ENCODE measurements at regions not wholly inside any gene's neighbourhood (a gene's known extent, or its start where the extent isn't known, plus 50 kb on each side); places are given as distances from the start of the nearest gene placed in this dataset.
"Not testable (repeated sequence)": the region's sequence is repeated elsewhere in the genome, so short reads cannot be mapped to it uniquely, and the experiment has no call there.

DNA sequence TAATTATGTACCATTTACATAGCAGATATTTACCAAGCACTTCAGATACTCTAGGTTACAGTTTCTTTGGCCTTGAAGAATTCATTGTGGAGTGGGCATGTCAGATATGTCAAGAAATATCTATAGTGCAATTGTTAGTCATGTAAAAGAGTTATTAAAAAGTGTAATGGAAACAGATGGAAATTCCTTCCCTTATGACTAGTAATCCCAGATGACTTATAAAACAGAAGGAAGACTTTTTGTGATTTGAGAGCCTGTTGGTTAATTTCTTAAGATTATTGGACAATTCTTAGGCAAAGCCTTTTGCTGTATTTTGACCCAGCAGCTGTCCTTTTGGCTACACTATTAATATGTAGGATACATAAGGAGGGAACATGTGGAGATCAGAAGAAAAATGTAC is 708.9 kb upstream of the NECTIN3 start:
- H3K27me3 ChIP-seq (replicated peaks in 2 of 5; ENCODE audit: control insufficient read depth in 4 of 5, insufficient read depth in 5 of 5, low read length in 4 of 5): no peaks in the 10 kb centered on the region
- H3K4me3 ChIP-seq (ENCODE audit: control insufficient read depth in 1 of 7, extremely low read depth in 1 of 7, insufficient read depth in 4 of 7, low read depth in 2 of 7, low read length in 6 of 7): no peak overlapping the region
- H3K27ac ChIP-seq (ENCODE audit: insufficient read depth in 1 of 2, low read depth in 1 of 2, low read length in 2 of 2, poor library complexity in 1 of 2, severe bottlenecking in 2 of 2): no peak overlapping the region
- no peaks in the 10 kb centered on the region for H3K36me3 ChIP-seq (ENCODE audit: control insufficient read depth in 4 of 4, insufficient read depth in 4 of 4, low read length in 3 of 4)
- H3K9me3 ChIP-seq (ENCODE audit: control extremely low read depth in 1 of 5, control insufficient read depth in 4 of 5, insufficient read depth in 2 of 5, low read depth in 1 of 5, low read length in 4 of 5): no peaks in the 10 kb centered on the region
- H3K4me1 ChIP-seq (ENCODE audit: control extremely low read depth in 1 of 4, control insufficient read depth in 4 of 4, insufficient read depth in 4 of 4, low read length in 3 of 4): peaks cover 0 to 1% (median 0%) of the 10 kb centered on the region in 4 experiments
- ChIA-PET CTCF (no interaction called here), POLR2A (no interaction called here)
- no peak for DNase-seq

DNA sequence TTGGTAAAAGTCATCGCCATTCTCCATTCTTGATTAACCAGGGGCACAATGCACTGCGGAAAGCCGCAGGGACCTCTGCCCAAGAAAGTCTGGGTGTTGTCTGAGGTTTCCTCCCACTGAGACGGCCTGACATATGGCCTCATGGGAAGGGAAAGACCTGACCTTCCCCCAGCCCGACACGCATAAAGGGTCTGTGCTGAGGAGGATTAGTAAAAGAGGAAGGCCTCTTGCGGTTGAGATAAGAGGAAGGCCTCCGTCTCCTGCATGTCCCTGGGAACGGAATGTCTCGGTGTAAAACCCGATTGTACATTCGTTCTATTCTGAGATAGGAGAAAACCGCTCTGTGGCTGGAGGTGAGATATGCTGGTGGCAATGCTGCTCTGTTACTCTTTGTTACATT is 704.3 kb upstream of the NECTIN3 start:
- 80% methylated on average over 13 of the region's 13 CpGs for WGBS (ENCODE audit: insufficient coverage)
- H3K4me1 ChIP-seq (ENCODE audit: control extremely low read depth in 1 of 4, control insufficient read depth in 4 of 4, insufficient read depth in 4 of 4, low read length in 3 of 4); H3K27ac ChIP-seq (ENCODE audit: insufficient read depth in 1 of 2, low read depth in 1 of 2, low read length in 2 of 2, poor library complexity in 1 of 2, severe bottlenecking in 2 of 2); H3K27me3 ChIP-seq (replicated peaks in 2 of 5; ENCODE audit: control insufficient read depth in 4 of 5, insufficient read depth in 5 of 5, low read length in 4 of 5); POLR2A ChIA-PET; H3K4me3 ChIP-seq (ENCODE audit: control insufficient read depth in 1 of 7, extremely low read depth in 1 of 7, insufficient read depth in 4 of 7, low read depth in 2 of 7, low read length in 6 of 7); H3K36me3 ChIP-seq (ENCODE audit: control insufficient read depth in 4 of 4, insufficient read depth in 4 of 4, low read length in 3 of 4); H3K9me3 ChIP-seq (ENCODE audit: control extremely low read depth in 1 of 5, control insufficient read depth in 4 of 5, insufficient read depth in 2 of 5, low read depth in 1 of 5, low read length in 4 of 5); CTCF ChIA-PET: not testable (repeated sequence)
- DNase-seq: peak; percentile 24 to 79 (median 56)

DNA sequence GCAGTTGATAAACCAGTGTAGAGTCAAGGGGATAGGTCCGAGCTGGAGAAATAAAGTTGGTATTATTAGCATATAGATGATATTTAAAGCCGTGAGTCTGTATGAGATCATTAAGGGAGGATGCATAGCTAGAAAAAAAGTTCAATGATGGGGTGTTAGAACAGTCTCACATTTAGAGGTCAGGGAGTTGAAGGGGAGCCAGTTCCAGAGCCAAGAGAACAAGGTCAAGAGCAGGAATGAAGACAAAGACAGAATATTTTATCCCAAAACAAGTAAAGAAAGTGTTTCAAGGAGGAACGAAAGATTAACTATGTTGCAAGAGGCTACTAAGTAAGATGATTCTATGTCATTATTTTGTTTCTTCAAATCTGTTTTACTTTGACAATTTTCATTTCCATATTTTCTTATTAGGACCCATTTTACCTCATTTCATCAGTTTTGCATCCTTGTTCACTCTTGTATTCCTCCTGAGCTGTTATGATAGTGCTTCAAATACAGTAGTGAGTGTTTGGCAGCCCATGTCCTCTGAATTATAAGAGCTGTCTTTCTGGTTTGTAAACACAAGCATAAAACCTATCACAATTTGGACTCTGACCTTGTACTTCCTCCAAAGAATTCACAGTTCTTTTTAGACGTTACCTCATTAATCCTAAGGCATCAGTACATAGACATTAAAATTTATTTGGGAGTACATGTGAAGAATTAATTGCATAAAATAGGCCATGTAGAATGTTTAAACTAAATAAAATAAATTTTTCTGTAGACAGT is 695.7 kb upstream of the NECTIN3 start:
- CTCF ChIA-PET: no interaction called here
- POLR2A ChIA-PET: no interaction called here
- 96% methylated on average over 2 of the region's 4 CpGs for WGBS (ENCODE audit: insufficient coverage)
- H3K27me3 ChIP-seq (replicated peaks in 2 of 5; ENCODE audit: control insufficient read depth in 4 of 5, insufficient read depth in 5 of 5, low read length in 4 of 5): no peaks in the 10 kb centered on the region
- no peaks in the 10 kb centered on the region for H3K36me3 ChIP-seq (ENCODE audit: control insufficient read depth in 4 of 4, insufficient read depth in 4 of 4, low read length in 3 of 4)
- H3K4me1 ChIP-seq (ENCODE audit: control extremely low read depth in 1 of 4, control insufficient read depth in 4 of 4, insufficient read depth in 4 of 4, low read length in 3 of 4): no peaks in the 10 kb centered on the region
- no peak overlapping the region for H3K27ac ChIP-seq (ENCODE audit: insufficient read depth in 1 of 2, low read depth in 1 of 2, low read length in 2 of 2, poor library complexity in 1 of 2, severe bottlenecking in 2 of 2)
- no peaks in the 10 kb centered on the region for H3K9me3 ChIP-seq (ENCODE audit: control extremely low read depth in 1 of 5, control insufficient read depth in 4 of 5, insufficient read depth in 2 of 5, low read depth in 1 of 5, low read length in 4 of 5)
- no peak for DNase-seq
- H3K4me3 ChIP-seq (ENCODE audit: control insufficient read depth in 1 of 7, extremely low read depth in 1 of 7, insufficient read depth in 4 of 7, low read depth in 2 of 7, low read length in 6 of 7): no peak overlapping the region

DNA sequence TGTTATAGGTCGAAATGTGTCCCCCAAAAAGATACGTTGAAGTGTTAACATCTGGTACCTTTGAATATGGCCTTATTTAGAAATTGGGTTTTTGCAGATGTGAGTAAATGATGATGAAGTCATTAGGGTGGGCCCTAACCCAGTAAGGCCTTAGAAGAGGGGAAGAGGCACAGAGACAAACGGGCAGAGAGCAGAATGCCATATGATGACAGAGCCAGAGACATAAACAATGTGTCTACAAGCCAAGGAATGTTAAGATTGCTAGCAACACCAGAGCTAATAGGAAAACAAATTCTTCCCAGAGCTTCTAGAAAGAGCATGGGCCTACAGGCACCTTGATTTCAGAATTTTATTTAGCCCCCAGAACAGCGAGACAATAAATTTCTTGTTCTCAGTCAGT is 693.1 kb upstream of the NECTIN3 start:
- H3K27ac ChIP-seq (ENCODE audit: insufficient read depth in 1 of 2, low read depth in 1 of 2, low read length in 2 of 2, poor library complexity in 1 of 2, severe bottlenecking in 2 of 2): no peak overlapping the region
- POLR2A ChIA-PET: no interaction called here
- no peaks in the 10 kb centered on the region for H3K9me3 ChIP-seq (ENCODE audit: control extremely low read depth in 1 of 5, control insufficient read depth in 4 of 5, insufficient read depth in 2 of 5, low read depth in 1 of 5, low read length in 4 of 5)
- H3K27me3 ChIP-seq (replicated peaks in 2 of 5; ENCODE audit: control insufficient read depth in 4 of 5, insufficient read depth in 5 of 5, low read length in 4 of 5): no peaks in the 10 kb centered on the region
- CTCF ChIA-PET: no interaction called here
- H3K4me3 ChIP-seq (ENCODE audit: control insufficient read depth in 1 of 7, extremely low read depth in 1 of 7, insufficient read depth in 4 of 7, low read depth in 2 of 7, low read length in 6 of 7): no peak overlapping the region
- WGBS (ENCODE audit: insufficient coverage): 94% methylated on average over 4 of the region's 4 CpGs
- no peaks in the 10 kb centered on the region for H3K4me1 ChIP-seq (ENCODE audit: control extremely low read depth in 1 of 4, control insufficient read depth in 4 of 4, insufficient read depth in 4 of 4, low read length in 3 of 4)
- DNase-seq: no peak
- no peaks in the 10 kb centered on the region for H3K36me3 ChIP-seq (ENCODE audit: control insufficient read depth in 4 of 4, insufficient read depth in 4 of 4, low read length in 3 of 4)

DNA sequence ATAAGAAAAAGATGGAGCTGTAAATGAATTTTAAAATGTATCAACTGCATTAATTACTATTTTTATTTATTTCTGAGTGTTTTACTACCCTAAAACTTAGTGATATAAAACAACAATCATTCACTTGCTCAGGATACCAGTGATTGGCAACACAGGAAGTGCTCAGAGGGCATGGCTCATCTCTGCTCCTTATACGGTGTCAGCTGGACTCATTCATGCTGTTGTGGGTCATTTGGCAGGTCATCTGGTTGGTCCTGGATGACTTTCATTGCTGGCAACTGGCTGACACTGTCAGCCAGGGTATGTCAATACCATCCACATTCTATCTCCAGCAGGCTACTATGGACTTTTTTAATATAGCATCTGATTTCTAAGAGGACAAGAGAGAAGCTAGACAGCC is 689.6 kb upstream of the NECTIN3 start:
- no peaks in the 10 kb centered on the region for H3K27me3 ChIP-seq (replicated peaks in 2 of 5; ENCODE audit: control insufficient read depth in 4 of 5, insufficient read depth in 5 of 5, low read length in 4 of 5)
- no peak overlapping the region for H3K27ac ChIP-seq (ENCODE audit: insufficient read depth in 1 of 2, low read depth in 1 of 2, low read length in 2 of 2, poor library complexity in 1 of 2, severe bottlenecking in 2 of 2)
- no peaks in the 10 kb centered on the region for H3K4me1 ChIP-seq (ENCODE audit: control extremely low read depth in 1 of 4, control insufficient read depth in 4 of 4, insufficient read depth in 4 of 4, low read length in 3 of 4)
- ChIA-PET CTCF (no interaction called here), POLR2A (no interaction called here)
- no peaks in the 10 kb centered on the region for H3K9me3 ChIP-seq (ENCODE audit: control extremely low read depth in 1 of 5, control insufficient read depth in 4 of 5, insufficient read depth in 2 of 5, low read depth in 1 of 5, low read length in 4 of 5)
- DNase-seq: no peak
- no peak overlapping the region for H3K4me3 ChIP-seq (ENCODE audit: control insufficient read depth in 1 of 7, extremely low read depth in 1 of 7, insufficient read depth in 4 of 7, low read depth in 2 of 7, low read length in 6 of 7)
- 60% methylated on average over 1 of the region's 1 CpG for WGBS (ENCODE audit: insufficient coverage)
- no peaks in the 10 kb centered on the region for H3K36me3 ChIP-seq (ENCODE audit: control insufficient read depth in 4 of 4, insufficient read depth in 4 of 4, low read length in 3 of 4)

DNA sequence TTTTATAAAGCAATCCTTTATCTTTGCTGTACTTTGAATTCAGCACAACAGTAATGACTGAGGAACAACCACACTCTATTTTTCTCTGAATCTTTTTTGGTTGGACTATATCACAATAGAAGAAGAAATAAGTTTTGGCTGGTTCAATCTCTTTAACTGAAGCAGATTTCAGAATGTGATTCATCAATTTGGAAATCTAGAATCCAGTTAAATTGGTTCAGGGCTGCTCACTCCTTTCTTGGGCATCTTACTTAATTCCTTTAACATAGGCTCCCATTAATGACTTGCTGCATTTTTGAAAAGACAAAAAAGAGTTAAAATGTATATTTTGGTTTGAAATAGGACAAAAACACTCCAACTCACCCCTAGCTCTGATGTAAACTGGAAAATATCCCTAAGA is 688.3 kb upstream of the NECTIN3 start:
- Histone ChIP-seq H3K27me3 (replicated peaks in 2 of 5; ENCODE audit: control insufficient read depth in 4 of 5, insufficient read depth in 5 of 5, low read length in 4 of 5) (no peaks in the 10 kb centered on the region), H3K9me3 (ENCODE audit: control extremely low read depth in 1 of 5, control insufficient read depth in 4 of 5, insufficient read depth in 2 of 5, low read depth in 1 of 5, low read length in 4 of 5) (no peaks in the 10 kb centered on the region), H3K4me1 (ENCODE audit: control extremely low read depth in 1 of 4, control insufficient read depth in 4 of 4, insufficient read depth in 4 of 4, low read length in 3 of 4) (no peaks in the 10 kb centered on the region), H3K27ac (ENCODE audit: insufficient read depth in 1 of 2, low read depth in 1 of 2, low read length in 2 of 2, poor library complexity in 1 of 2, severe bottlenecking in 2 of 2) (no peak overlapping the region), H3K4me3 (ENCODE audit: control insufficient read depth in 1 of 7, extremely low read depth in 1 of 7, insufficient read depth in 4 of 7, low read depth in 2 of 7, low read length in 6 of 7) (no peak overlapping the region), H3K36me3 (ENCODE audit: control insufficient read depth in 4 of 4, insufficient read depth in 4 of 4, low read length in 3 of 4) (no peaks in the 10 kb centered on the region)
- DNase-seq: no peak
- POLR2A ChIA-PET: no interaction called here
- CTCF ChIA-PET: no interaction called here

DNA sequence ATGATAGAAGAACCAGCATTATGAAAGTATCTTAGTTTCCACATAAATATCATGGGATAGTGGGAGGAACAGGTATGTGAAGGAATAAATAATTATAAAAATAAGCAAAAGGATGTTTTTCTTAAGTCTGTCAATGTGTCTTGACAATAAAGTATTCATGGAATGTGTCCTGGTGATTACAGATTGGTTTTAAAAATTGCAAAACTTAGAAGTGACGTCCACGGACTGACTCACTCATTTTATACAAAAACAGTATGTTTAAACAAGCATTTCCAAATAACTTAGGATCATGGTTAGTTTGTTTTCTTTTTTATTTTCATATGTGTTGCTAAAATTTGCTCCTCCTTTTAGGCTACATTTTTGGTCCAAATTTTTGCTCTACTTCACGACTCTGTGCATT is 687.0 kb upstream of the NECTIN3 start:
- Histone ChIP-seq H3K36me3 (ENCODE audit: control insufficient read depth in 4 of 4, insufficient read depth in 4 of 4, low read length in 3 of 4) (no peaks in the 10 kb centered on the region), H3K4me1 (ENCODE audit: control extremely low read depth in 1 of 4, control insufficient read depth in 4 of 4, insufficient read depth in 4 of 4, low read length in 3 of 4) (no peaks in the 10 kb centered on the region), H3K27ac (ENCODE audit: insufficient read depth in 1 of 2, low read depth in 1 of 2, low read length in 2 of 2, poor library complexity in 1 of 2, severe bottlenecking in 2 of 2) (no peak overlapping the region), H3K27me3 (replicated peaks in 2 of 5; ENCODE audit: control insufficient read depth in 4 of 5, insufficient read depth in 5 of 5, low read length in 4 of 5) (no peaks in the 10 kb centered on the region), H3K4me3 (ENCODE audit: control insufficient read depth in 1 of 7, extremely low read depth in 1 of 7, insufficient read depth in 4 of 7, low read depth in 2 of 7, low read length in 6 of 7) (no peak overlapping the region), H3K9me3 (ENCODE audit: control extremely low read depth in 1 of 5, control insufficient read depth in 4 of 5, insufficient read depth in 2 of 5, low read depth in 1 of 5, low read length in 4 of 5) (no peaks in the 10 kb centered on the region)
- POLR2A ChIA-PET: no interaction called here
- no CpG with 5 or more reads among the region's 3 CpGs for WGBS (ENCODE audit: insufficient coverage)
- CTCF ChIA-PET: no interaction called here
- DNase-seq: no peak

All from common myeloid progenitor, CD34-positive (primary cell).